GM12864 (cell line): ENCODE measurements at regions not wholly inside any gene's neighbourhood (a gene's known extent, or its start where the extent isn't known, plus 50 kb on each side); places are given as distances from the start of the nearest gene placed in this dataset.
"Not testable (repeated sequence)": the region's sequence is repeated elsewhere in the genome, so short reads cannot be mapped to it uniquely, and the experiment has no call there.

Experiments used
- DNase-seq: peaks from one replicate; pipeline ENCODE4 v3.0.0-alpha.2; 2011; ENCODE audit warnings: low read depth
- H3K4me3 ChIP-seq: 2 replicates; pipeline ENCODE4 v1.5.1; 2011; ENCODE audit warnings: mild to moderate bottlenecking, low read depth, low read length, control low read depth
- TF ChIP-seq, protein P1 (sequence below): IDR thresholded peaks from 2 replicates; pipeline ENCODE4 v1.5.1; 2011; ENCODE audit warnings: low read depth, mild to moderate bottlenecking, moderate library complexity, low read length, control low read depth, inconsistent platforms; ENCODE audit errors: missing control alignments

DNA sequence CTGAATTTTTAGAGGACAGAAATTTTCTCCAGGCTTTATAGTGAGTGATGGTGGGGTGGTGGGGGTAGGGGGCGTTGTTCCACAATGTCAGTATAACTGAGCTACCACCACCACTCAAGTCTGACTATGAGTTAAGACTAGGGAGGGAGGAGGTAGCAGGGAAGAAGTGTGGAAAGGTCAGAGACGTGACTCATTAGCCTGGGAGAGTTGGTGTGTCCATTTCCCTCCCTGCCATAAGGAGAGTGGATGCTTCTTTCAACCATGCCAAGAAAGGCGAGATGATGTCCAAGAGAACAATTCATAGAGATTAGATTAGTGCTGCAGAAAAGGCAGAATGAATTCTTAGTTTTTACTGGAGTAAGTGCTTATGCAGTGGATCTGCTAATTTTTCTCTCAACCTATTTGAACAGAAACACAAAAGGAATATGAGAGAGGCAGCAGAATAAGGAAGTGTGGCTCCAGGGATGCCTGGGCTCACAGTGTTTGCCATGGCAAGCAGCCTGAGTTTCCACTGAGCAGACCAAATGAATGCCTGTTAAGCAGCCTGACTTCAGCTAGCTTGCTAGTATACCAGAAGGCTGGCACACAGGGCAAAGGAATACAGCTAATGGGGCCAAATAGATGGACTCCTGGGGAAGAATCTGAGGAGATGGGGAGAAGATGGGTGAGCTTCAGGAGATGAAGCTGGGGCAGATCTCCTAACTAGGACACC lies 708.9 kb downstream of the NTRK3 start:
- TF ChIP-seq, protein P1, sequence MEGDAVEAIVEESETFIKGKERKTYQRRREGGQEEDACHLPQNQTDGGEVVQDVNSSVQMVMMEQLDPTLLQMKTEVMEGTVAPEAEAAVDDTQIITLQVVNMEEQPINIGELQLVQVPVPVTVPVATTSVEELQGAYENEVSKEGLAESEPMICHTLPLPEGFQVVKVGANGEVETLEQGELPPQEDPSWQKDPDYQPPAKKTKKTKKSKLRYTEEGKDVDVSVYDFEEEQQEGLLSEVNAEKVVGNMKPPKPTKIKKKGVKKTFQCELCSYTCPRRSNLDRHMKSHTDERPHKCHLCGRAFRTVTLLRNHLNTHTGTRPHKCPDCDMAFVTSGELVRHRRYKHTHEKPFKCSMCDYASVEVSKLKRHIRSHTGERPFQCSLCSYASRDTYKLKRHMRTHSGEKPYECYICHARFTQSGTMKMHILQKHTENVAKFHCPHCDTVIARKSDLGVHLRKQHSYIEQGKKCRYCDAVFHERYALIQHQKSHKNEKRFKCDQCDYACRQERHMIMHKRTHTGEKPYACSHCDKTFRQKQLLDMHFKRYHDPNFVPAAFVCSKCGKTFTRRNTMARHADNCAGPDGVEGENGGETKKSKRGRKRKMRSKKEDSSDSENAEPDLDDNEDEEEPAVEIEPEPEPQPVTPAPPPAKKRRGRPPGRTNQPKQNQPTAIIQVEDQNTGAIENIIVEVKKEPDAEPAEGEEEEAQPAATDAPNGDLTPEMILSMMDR: no peak
- DNase-seq: no peak
- H3K4me3 ChIP-seq: no peak overlapping the region

DNA sequence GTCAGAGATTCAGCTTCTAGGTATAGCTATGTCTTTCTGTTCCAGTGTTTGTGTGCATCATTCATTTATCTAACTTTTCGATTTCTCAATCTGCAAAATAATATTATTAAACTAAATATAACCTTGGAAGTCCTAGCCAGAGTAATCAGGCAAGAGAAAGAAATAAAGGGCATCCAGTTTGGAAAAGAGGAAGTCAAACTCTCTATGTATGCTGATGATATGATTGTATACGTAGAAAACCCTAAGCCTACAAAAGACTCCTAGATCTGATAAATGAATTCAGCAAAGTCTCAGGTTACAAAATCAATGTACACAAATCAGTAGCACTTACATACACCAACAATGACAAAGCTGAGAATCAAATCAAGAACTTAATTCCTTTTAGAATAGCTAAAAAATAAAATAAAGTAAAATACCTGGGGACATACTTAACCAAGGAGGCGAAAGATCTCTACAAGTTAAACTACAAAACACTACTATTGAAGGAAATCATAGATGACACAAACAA lies 718.2 kb downstream of the NTRK3 start:
- no peak overlapping the region for H3K4me3 ChIP-seq
- TF ChIP-seq, protein P1: no peak
- no peak for DNase-seq

DNA sequence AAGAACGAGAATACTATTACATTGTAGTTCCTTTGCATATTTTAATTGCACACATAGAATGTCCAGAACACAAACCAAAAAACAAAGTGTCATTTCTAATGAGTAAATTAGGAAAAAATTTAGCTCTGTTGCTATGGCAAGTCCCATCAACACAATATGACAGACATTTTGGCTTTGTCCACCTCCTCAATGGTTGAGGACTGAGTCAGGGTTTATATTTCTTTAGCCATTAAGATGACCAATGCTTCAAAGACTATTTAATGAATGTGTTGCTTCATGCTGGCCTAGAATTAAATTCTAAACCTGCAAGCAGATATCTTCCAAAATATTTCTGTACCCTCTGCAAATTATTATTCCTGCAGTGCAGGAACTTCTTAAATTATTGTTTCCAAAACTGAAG lies 719.2 kb downstream of the NTRK3 start:
- TF ChIP-seq, protein P1: no peak
- no peak overlapping the region for H3K4me3 ChIP-seq
- no peak for DNase-seq

DNA sequence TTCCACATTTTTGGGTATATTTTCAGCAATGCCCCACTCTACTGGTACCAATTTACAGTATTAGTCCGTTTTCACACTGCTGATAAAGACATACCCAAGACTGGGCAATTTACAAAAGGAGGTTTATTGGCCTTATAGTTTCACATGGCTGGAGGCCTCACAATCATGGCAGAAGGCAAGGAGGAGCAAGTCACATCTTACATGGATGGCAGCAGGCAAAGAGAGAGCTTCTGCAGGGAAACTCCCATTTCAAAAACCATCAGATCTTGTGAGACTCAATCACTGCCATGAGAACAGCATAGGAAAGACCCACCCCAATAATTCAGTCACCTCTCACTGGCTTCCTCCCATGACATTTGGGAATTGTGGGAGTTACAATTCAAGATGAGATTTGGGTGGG lies 722.9 kb downstream of the NTRK3 start:
- not testable (repeated sequence) for DNase-seq

DNA sequence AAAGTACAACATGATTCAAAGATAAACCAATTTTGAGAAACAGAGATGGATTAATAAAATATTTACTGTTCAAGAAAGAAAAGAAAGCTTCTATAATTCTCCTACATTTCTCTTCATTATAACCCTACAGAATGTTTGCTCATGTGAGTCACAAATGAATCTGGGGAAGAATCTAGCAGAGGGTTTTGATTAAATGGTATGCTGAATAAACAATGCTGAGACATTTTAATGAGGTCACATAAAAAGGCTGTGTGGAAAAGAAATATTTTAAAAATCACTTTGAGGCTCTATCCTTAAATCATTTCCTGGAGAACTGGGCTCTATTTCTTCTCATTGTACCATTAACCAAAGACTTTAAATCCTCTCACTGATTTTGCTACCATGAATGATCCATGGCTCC lies 727.7 kb downstream of the NTRK3 start:
- no peak for DNase-seq
- TF ChIP-seq, protein P1: no peak
- no peak overlapping the region for H3K4me3 ChIP-seq

More for the DNA sequence above, 722.9 kb downstream of the NTRK3 start:
- H3K4me3 ChIP-seq: not testable (repeated sequence)

DNA sequence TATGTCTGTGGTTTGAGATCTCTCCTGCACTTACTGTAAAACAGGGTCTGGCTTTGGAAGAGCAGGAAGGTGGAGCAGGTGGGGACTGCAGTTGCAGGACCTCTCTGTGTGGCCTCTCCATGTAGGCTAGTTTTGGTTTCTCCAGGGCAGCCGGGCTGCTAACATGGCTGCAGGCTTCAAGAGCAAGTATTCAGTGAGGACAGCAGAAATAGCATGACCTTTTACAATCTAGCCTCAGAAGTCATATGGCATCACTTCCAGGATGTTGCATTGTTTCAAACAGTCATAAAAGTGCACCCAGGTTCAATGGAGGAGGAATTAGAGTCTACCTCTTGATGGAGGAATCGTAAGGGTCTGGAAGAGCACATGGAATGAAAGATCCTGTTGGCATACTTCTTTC lies 728.7 kb downstream of the NTRK3 start:
- TF ChIP-seq, protein P1: no peak
- no peak for DNase-seq
- no peak overlapping the region for H3K4me3 ChIP-seq

DNA sequence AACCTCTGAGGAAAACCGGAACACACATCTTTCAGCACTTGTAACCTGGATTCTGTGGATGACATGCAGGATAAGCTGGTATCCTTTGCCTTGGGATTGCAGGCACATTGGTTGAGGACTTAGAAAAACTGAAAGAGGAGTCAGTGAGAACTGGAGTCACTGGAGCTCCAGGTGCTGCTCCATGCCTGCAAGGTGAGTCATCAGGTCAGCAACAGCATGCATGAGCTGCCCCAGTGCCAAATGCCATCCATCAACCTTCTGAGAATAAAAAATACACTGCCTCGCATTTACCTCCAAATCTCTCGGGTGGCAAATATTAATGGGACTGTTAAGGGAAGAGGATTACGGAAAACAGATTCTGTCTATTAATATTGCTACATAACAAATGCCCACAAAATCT lies 729.1 kb downstream of the NTRK3 start:
- no peak overlapping the region for H3K4me3 ChIP-seq
- DNase-seq: no peak
- TF ChIP-seq, protein P1: no peak
